HG03460 (cell line): ENCODE measurements at regions not wholly inside any gene's neighbourhood (a gene's known extent, or its start where the extent isn't known, plus 50 kb on each side); places are given as distances from the start of the nearest gene placed in this dataset.

ENCODE experiments used
- ATAC-seq: cut with Tn5 transposase; IDR thresholded peaks from one replicate; pipeline ENCODE4 v1.9.1; 2021; ENCODE audit not compliant: unreplicated experiment

DNA sequence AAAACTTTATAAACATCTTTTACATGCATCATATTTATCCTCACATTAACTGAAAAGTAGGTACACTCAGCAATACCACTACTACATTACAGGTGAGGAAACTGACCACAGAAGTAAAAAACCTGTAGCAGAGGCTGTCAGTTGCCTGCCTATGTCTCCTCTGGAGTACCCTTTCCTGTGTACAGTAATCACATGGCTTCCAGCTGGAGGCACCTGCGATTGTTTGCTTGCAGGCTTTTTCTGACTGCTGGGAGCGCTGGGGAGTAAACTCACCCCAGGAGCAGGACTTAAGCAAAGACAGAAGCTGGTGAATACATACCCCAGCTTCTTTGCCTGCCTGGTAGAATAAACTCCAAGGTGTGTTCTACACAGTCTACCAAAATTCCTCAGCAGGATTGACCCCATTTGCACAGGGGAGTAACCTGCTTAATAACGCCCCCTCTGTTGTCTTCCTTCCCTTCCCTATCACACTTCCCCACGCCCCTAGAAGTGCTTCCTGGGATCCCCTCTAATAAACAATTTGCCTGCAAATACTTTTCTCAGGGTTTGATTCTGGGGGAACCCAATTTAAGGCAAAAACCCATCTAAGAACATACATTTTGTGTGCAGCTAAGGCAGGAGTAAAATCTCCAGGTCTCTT is 138.9 kb downstream of the PTH2R start:
- no peak for ATAC-seq

DNA sequence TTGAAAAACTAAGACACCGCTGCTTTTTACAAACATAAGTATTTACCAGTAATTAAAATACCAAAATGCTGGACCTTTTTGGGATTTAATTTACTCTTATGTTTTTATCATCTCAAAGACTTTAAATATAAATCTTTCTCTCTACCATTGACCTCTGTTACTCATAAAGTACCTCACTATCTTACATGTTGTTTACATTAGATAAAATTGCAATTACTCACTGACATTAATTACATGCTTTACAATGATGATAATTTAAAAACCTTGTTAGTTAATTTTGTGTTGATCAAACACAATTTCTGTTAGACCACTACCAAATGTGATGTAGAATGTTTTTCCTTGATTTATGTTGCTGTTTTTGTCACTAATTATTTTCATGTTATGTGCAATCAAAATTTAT is 139.5 kb downstream of the PTH2R start:
- no peak for ATAC-seq

DNA sequence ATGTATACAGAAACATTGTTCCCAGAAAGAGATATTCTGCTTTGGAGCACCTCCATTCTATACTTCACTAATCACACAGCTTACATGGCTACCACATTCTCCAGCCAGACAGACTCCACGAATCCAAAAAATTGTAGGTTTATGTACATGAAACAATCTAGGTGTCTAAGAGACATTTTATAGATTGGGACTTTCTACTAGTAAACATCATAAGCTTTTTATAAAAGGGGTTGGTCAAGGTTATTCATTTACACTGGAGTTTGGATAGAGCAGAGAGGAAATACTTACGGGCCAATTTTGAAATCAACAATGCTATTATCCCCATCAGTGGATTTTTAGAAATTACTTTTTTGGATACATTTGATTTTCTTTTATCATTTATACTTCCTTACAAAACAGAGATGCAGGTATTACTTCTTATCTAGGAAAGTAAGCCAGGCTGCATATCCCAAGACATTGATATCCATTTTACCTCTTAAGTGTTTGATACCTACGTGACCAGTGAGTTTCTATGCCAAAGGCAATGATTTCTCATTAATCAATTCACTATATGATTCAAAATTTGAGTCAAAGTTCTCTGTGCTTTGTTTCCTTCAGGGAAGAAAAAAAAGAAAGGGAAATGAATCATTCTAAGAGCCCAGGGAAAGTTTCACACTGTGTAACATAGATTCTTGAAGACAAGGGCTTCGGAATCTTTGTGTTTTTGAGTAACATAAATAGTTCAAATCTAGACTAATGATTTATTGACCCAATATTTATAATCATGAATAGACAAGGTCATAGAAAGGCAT is 140.5 kb downstream of the PTH2R start:
- ATAC-seq, result no peak

DNA sequence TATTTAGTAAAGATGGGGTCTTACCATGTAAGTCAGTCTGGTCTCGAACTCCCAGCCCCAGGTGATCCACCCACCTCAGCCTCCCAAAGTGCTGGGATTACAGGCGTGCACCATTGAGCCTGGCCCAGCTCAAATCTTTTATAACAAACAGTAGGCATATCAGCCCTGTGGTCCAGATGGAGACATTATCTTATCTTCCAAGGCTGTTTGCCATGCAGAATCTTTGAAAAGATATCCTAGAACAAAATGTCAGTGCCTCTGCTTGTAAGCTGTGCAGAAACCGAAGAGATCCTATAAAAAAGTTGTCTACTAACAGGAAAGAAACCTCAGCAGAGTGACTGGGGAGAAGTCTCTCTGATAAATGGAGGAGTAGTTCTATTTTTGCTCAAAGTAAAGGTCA is 142.1 kb downstream of the PTH2R start:
- ATAC-seq, result no peak

DNA sequence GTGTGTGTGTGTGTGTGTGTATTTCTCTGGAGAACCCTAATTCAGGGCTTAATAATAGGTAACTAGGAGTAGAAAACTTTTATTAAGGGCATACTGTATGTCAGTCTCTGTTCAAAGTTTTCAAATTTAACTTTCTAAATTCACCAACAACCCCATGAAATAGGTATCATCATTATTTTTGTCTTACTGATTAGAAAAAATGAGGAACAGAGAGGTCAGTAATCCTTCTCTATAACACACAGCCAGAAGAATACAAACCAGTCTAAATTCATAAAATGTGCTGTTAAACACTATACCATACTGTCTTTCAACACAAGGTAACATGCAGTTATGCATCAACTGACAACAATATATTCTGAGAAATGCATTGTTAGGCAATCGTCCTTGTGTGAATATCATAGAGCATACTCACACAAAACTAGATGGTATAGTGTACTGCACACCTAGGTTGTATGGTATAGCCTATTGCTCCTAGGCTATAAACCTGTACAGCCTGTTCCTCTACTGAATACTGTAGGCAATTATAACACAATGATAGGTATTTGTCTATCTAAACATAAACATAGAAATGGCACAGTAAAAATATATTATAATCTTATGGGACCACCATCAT is 143.1 kb downstream of the PTH2R start:
- ATAC-seq, result no peak

DNA sequence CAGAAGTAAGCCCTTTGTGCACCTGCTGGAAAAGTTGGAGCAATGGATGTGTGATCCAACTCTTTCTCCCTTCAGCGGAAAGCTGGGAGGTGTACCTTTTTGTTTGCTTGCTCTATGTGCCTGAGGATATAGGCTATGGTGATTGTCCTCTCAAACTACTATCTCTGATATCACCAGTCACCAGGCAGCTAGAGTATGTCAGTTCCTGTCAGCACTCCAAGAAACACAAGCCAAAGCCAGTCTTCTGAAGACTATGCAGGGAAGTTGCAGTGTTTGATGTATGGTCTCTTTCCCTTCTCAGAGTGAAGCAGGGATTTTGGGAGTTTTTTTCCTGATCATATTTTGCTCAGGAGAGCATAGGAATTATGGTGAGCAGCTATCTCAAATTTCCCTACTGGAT is 146.4 kb downstream of the PTH2R start:
- ATAC-seq, result no peak

DNA sequence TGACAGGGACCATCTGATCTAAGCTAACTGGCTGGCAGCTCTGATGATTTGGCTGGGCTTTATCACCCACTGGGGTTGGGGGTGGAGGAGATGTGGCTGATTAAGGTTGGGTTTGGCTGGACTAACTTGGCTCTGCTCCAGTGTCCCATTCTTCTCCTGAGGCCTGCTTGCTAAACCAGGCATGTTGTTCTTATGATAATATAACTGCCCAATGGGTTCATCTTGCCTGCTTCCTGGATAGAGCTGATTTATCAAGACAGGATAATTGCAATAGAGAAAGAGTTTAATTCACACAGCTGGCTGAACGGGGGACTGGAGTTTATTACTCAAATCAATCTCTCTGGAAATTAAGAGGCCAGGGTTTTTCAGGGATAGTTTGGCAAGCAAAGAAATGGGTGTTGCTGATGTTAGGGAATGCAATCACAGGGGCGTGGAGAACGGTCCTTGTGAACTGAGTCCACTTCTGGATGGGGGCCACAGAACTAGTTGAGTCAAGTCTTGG is 150.4 kb downstream of the PTH2R start:
- ATAC-seq, result no peak

DNA sequence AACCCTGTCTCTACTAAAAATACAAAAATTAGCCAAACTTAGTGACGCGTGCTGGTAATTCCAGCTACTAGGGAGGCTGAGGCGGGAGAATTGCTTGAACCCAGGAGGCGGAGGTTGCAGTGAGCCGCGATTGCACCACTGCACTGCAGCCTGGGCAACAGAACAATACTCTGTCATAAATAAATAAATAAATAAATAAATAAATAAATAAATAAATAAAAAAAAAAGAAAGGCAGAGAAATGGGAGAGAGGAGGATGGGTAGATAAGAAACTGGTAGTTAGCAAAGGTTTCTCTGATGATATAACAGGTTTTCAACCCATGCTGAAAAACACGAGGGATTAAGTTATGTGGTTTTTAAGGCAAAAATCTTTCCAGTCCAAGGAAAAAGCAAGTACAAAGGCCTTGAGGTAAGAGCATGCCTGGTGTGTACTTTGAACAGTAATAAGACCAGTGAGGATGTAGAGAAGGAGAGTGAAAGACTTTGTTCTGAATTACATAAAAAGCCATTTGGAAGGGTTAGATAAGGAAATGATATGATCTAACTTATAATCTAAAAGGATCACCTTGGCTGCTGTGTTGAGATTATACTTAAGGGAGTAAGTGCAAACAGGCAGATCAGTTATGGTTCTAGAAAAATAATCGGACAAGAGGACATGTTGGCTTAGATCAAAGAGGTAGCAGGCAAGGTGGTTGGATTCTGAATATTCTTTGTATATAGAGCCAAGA is 159.3 kb downstream of the PTH2R start:
- ATAC-seq, result no peak

DNA sequence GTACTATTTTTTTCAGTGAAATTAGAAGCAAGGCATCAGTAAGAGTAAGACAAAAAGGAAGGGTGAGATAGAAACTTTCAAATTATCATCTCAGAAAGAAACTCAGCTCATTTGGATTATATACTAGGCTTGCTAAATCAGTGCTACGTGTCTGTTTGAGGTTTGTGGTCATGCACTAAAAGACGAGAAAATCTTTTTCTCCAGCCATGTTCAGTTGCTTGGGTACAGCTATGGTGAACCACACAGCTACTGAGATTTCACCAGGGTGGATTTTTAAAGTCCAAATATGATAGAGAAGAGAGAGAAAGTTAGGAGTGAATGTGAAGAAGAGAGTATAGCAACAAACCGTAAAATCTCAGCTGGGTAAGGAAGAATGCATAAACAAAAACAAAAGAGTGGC is 161.6 kb downstream of the PTH2R start:
- ATAC-seq, result no peak

DNA sequence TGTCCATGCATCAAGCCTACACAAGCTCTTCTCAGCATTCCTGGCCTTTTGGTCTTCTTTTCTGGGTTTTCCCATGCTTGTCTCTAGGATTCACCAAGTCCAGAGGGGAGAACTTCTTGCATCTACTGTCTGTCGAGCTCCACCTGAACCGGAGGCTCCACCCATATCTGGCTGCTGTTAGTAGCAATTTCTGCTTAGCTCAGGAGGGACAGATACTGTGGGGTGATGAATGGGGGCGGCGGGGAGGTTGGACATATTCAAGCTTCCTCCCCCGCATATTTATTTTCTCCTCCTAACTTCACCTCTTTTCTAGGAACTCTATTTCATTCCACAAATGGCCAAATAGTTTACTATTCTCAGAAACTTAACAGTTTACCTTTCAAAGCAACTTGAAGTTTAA is 163.5 kb downstream of the PTH2R start:
- ATAC-seq, result no peak

DNA sequence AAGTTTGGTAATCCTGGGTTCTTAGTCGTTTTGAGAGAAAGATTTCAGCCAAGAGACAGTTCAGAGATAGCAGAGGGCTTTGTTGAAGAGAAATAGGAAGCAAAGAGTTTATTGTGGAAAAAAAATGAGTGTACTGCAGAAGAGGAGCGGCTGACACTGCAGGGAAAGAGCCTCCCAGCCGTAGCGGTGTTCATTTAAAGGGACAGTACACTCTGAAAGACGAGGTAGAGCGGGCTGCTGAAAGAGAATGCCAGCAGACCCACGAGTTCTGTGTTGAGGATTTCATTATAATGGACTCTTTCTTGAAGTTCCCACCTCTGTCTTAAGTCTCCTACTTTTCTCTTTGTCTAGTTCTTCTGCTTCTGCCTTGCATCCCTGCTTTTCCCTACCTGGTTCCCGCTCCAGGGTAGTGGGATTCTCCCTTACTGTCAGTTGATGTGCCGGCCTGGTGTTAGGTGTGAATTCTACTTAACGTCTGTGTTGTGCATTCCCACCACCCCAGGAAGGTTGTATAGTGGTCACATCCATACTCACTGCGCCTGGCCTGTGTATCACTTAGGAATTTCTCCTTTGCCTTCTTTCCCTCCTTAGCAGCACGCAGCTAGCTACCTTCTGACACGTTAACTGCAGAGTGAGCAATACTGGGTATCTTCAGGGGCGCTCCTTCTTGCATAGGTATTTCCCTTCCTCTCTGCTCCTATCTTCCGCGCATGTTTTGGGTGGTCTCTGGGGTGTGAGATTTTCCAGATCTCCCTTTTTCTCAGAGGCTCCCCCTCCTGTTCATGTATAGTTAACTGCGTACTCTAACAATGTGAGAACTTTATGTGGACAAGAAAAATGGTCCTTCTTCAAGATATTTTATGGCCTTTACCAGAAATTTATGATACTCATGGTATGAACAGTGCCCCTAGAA is 164.5 kb downstream of the PTH2R start:
- no peak for ATAC-seq

DNA sequence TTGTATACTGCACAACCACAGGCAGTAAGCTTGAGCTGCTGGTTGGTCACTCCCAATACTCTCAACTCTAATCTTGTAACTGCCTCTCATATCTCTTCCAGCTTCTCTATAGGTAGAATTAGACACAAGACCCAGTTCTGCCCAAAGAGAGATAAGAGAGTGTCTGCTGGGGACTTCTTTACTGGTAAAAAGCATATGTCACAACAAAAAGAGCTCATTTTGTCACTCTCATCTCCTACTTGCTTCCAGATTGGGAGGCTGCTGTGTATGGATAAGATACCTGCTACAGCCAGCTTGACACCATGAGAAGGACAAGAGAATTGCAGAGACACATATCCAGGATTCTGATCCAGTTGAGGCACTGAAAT is 165.2 kb downstream of the PTH2R start:
- ATAC-seq, result no peak

DNA sequence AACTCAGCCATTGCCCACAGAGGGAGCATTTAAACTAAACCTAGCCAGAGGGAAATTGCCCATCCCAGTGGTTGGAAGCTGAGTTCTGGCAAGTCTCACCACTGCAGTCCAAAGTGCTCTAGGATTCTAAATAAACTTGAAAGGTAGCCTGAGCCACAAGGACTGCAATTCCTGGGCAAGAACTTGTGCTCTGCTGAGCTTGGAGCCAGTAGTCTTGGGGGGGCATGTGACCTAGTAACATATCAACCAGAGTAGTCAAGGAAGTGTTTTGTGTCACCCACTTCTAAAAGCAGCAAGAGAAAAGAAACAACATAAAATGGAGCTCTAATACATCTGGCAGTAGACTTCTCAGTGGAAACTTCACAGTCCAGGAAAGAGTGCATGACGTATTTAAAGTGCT is 167.0 kb downstream of the PTH2R start:
- no peak for ATAC-seq

DNA sequence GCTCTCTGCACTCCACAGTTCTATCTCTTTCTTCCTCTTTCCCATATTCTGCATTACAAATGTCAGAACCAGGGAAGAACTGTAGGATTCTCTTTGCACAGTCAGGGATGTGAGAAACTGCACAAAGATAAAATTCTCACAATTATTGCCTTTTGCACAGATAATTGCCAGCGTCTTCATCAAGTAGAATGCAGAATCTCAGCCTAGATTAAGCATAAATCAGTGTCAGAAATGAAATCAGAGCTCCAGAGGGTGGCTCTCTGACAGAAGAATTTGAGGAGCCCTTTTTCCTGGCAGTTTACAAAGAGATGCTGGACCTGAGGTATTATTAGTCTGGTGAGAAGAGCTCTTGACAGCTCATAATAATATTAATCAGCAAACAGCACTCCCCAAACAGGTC is 173.1 kb downstream of the PTH2R start:
- no peak for ATAC-seq

DNA sequence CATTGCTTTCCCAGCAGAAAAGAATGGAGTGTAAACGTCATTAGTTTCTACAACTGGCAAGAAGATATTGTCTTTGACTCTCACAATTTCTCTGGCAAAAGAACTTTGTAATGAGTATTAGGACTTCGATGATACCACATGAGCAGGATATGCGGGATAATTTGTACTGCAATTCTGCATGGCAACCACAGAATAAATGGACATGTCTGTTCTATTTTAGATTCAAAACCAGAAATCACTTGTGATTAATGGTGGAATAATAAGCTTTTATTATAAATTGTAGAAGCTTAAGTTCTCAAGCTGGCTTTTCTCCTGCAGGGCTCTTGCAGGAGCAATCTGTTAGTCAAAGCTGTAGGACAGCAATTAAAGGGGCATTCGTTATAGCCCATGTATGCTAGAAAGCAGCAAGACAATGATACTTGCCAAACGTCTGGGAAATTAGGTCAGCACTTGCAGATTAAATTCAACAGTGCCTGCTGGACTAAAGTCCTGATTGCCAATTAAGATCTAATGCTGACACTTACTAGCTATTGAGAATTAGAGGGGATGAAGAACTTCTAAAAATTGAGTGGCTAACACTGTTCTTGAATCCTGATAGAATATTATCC is 177.9 kb downstream of the PTH2R start:
- no peak for ATAC-seq

DNA sequence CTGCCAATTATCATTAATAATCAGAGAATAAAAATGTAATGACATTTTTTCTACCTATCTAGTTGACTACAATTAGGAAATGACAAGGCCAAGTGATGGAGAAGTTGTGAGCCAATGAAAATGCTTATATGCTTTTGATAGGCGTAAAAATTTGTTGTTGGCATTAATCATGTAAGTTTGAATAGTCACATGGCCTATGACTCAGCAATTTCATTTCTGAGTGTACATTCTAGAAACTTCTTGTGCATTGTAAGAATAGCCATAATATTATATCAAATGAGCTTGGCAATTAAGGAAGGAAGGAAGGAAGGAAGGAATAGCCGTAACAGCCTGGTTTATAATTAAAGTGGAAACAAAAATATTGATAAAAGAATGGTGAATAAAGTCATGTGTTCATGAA is 179.9 kb downstream of the PTH2R start:
- ATAC-seq, result no peak

DNA sequence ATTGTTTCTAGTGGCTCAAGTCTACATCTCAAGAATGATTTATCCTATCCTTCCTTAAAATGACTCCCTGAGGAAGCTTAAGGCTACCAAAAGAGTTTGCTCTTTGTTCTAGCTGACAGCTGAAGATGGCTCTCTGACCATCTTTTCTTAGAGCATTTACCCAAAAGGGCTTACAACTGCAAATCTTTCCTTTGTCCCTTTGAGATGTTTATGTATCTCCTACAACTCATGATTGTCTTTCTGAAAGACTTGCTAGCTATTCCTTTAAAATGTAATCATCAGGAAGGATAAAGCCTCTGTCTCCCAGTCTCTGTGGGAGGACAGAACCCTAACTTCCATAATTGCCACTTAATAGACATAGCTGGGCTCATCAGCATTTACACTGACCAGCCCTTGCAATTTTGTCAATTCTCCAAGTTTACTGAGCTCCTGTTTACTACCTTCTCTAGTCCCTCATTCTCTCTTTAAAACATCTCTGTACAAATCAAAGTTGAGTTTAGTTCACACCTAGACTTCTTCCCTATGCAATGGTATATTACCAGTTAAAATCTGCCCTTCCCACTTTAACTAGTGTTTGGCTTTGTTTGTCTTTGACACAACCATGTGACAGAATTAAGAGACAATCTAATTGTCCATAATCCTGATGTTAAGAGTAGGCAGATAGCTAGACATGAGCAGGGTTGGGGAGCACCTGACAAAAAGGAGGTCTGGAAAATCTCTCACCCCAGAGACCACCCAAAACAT is 188.2 kb downstream of the PTH2R start:
- ATAC-seq, result no peak

DNA sequence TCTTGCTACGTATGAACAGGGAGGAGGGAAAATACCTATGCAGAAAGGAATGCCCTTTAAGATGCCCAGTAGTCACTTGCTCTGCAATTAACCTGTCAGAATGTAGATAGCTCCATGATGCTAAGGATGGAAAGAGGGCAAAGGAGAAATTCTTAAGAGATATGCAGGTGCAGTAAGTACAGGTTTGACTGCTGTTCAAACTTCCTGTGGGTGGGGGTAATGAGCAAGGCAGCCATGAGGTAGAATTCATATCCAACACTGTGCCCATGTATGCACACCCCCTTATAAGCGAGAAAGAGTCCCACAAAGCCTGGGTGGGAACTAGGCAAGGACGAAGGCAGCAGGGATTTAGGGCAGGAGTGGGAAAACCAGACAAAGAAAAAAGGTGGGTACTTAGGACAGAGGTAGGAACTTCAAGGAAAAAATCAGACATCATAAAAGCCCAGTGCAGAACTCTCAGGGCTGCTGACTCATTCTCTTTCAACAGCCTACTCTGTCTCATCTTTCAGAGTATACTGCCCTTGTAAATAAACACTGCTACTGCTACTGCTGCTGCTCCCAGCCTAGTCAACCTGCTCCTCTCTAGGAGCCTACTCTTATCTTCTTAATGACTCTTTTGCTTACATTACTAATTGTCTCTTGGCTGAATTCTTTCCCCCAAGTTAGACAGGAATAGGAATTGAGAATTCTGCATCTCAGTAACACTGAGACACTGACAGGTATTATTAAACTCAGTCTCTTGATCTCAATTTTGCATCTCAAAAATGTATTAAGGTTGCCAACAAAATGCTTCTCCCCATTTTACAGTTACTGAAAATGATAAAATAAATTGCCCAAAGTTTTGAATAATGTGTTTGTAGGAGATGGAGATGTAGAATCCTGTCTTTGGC is 189.0 kb downstream of the PTH2R start:
- ATAC-seq, result no peak
